ENCODE measurements at regions not wholly inside any gene's neighbourhood (a gene's known extent, or its start where the extent isn't known, plus 50 kb on each side); places are given as distances from the start of the nearest gene placed in this dataset.
"Not testable (repeated sequence)": the region's sequence is repeated elsewhere in the genome, so short reads cannot be mapped to it uniquely, and the experiment has no call there.

DNA sequence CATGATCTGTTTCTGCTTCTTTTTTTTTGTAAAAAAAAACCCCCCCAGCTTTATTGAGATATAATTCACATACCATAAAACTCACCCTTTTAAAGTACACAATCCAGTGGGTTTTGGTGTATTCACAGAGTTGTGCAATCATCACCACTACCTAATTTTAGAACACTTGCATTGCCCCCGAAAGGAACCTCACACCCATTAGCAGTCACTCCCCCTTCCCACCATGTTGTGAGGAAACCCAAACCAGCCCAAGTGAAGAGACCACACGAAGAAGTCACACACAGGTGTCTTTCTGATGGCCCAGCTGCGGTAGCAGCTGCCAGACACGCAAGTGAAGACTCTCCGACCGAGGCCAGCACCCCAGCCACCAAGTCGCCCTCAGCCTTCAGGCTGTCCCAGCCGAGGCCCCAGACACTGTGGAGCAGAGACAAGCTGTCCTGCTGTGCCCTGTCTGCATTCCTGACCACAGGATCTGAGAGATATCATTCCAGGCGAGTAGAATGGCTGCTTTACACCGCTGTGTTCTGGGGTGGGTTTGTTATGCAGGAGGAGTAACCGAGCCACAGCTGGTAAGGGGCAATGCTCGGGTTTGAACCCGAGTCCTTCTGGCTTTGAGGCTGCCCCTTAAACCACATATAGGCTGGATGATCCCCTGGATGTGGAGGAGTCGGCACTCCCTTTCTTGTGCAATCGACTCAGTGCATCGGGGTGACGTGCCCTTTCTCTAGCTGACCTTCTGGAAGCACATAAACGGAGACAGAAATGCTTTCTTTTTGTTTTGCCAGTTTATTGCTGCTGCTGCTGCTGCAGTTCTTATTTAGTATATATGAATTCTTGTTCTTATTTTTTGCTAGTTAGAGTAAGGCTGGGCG lies 59.1 kb upstream of the PTPN1 start:
- DNase-seq, result no peak

DNA sequence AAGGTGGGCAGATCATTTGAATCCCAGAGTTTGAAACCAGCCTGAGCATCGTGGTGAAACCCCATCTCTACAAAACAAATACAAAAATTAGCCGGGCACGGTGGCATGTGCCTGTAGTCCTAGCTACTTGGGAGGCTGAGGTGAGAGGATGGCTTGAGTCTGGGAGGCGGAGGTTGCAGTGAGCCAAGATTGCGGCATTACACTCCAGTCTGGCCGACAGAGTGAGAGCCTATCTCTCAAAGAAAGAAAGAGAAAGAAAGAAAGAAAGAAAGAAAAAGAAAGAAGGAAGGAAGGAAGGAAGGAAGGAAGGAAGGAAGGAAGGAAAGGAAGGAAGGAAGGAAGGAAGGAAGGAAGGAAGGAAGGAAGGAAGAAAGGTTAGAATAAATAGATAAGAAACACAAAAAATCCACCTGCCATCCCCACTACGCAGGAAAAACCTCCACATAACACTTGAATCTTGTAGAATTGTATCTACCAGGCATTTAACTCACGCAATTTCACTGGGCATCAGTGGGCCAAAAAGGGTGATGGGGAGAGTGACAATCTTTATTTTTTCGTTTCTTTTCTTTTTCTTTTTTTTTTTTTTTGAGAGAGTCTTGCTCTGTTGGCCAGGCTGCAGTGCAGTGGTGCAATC lies 58.3 kb upstream of the PTPN1 start:
- not testable (repeated sequence) for DNase-seq

DNA sequence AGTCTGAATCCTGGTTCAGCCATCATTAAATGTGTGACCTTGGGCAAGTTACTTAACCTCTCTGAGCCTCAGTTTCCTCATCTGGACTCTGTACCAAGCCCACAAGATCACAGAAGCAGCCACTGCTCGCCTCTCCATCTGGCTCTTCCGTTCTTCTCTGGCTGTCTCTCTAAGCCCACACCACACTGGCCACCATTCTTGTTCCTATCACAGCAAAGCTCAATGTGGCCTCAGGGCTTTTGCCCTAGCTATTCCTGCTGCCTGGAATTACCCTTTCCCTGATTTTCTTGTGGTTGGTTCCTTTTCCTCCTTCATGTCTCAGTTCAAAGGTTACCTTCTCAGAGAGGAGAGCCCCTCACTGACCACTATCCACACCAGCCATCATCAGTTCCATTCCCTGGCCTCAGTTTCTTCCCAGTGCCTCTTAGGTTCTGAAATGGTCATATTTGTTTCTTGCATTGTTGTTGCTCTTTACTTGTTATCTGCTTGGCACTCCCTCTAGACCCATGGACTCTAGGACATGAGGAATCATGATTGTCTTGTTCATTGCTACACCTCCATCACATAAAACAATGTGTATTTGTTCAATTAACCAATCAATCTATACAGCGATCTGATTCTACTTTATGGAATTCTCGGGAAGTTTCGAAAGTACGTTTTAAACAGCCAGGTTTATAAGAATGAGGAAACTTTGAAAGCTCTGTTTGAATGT lies 56.5 kb upstream of the PTPN1 start:
- DNase-seq, result no peak

DNA sequence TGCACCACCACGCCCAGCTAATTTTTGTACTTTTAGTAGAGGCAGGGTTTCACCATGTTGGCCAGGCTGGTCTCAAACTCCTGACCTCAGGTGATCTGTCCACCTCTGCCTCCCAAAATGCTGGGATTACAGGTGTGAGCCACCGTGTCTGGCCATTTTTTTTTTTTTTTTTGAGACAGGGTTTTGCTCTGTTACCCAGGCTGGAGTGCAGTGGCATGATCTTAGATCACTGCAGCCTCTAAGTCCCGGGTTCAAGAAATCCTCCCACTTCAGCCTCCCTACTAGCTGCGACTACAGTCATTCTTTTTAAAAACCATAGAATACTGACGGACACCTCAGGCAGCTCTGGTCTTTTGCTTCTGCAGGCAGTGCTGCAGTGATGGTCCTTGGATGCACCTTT lies 54.9 kb upstream of the PTPN1 start:
- not testable (repeated sequence) for DNase-seq

- no peak for DNase-seq
Measured at GRCh38 chr20:50455656-50456451, 54.3 kb upstream of the PTPN1 start.

DNA sequence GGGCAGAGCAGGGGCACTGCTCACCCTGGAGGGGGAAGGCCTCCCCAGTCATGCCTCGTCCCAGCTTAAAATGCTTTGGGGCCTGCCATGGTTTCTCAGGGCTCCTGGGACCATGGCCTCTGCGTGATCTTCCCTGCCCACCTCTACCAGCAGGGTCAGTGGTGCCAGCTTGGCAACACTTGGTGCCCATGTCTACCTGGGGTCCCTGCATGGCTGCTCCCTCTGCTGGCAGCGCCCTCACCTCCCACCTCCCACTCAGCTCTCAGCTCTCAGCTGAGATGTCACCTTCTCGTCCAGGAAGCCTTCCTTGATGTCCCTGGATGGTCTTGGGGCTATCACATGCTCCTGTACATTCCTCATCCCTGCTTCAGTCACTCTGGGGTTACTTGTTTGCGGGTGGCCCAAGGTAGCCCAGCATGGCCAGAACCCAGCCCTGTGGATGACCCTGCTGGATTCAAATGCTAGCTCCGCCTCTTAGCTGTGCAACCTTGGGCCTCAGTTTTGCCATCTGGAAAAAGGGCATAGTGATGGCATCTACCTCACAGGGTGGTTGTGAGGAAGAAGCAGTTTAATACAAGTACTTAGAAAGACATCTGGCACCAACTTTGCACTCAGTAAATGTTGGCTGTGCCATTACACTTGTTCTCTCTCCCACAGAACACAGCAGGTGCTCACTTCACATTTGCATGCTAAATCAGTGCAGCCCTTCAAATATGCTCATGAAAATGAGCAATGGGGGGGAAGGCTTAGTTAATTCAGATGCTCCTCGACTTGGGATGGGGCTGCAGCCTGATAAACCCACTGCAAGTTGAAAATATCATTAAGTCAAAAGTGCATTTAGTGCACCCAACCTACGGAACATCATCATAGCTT lies 53.5 kb upstream of the PTPN1 start:
- DNase-seq, result no peak

GRCh38 chr20:50459124-50459918 lies 50.9 kb upstream of the PTPN1 start:
- DNase-seq, result no peak

DNA sequence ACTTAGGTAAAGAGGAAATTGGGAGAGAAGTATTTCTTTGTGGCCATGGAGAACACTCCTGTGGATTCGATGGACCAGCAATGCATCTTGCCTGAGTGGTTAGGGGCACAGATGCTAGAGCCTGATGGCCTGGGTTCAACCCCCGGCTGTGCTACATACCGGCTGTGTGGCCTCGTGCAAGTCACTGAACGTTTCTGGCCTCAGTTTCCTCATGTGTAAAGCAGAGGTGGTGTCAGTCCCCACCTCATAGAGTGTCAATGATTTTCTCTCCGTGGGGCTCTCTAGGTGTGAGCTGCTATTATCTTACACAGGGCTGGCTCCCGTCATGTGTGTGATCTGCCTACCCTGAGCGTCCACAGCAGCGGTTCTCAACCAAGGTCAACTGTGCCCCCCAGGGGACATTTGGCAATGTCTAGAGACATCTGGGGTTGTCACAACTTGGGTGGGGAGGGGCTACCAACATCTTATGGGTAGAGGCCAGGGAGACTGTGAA lies 50.0 kb upstream of the PTPN1 start:
- DNase-seq, result no peak
